GM18508 (cell line): ENCODE measurements at regions not wholly inside any gene's neighbourhood (a gene's known extent, or its start where the extent isn't known, plus 50 kb on each side); places are given as distances from the start of the nearest gene placed in this dataset.

Experiments
- ATAC-seq: cut with Tn5 transposase; IDR thresholded peaks from one replicate; pipeline ENCODE4 v1.9.1; 2021; ENCODE audit warnings: moderate number of reproducible peaks; ENCODE audit not compliant: insufficient read depth, unreplicated experiment

GRCh38 chr22:48968201-48968959, 859.3 kb downstream of the BRD1 start:
- ATAC-seq = no peak

GRCh38 chr22:48963405-48963804, 864.3 kb downstream of the BRD1 start:
- no peak for ATAC-seq

- ATAC-seq = no peak
Observed at GRCh38 chr22:48961705-48962104, 866.0 kb downstream of the BRD1 start.

GRCh38 chr22:48960980-48961660, 866.6 kb downstream of the BRD1 start:
- no peak for ATAC-seq

GRCh38 chr22:48960576-48960975, 867.1 kb downstream of the BRD1 start:
- no peak for ATAC-seq

- ATAC-seq = no peak
Observed at GRCh38 chr22:48959496-48959895, 868.2 kb downstream of the BRD1 start.

- no peak for ATAC-seq
Observed at GRCh38 chr22:48957987-48958321, 869.7 kb downstream of the BRD1 start.

- ATAC-seq = no peak
Observed at GRCh38 chr22:48957311-48957986, 870.2 kb downstream of the BRD1 start.

GRCh38 chr22:48955351-48956311, 872.0 kb downstream of the BRD1 start:
- no peak for ATAC-seq

- no peak for ATAC-seq
Observed at GRCh38 chr22:48954781-48955311, 872.8 kb downstream of the BRD1 start.

- no peak for ATAC-seq
Observed at GRCh38 chr22:48953830-48954229, 873.8 kb downstream of the BRD1 start.

GRCh38 chr22:48953103-48953720, 874.5 kb downstream of the BRD1 start:
- no peak for ATAC-seq

GRCh38 chr22:48952256-48953102, 875.2 kb downstream of the BRD1 start:
- ATAC-seq = no peak

- no peak for ATAC-seq
Observed at GRCh38 chr22:48951836-48952235, 875.8 kb downstream of the BRD1 start.

GRCh38 chr22:48950151-48950915, 877.3 kb downstream of the BRD1 start:
- ATAC-seq = no peak

GRCh38 chr22:48949375-48950149, 878.1 kb downstream of the BRD1 start:
- no peak for ATAC-seq

GRCh38 chr22:48948575-48949170, 879.0 kb downstream of the BRD1 start:
- ATAC-seq = no peak
